Activated naive CD8-positive, alpha-beta T cell treated with anti-CD3 and anti-CD28 coated beads for 36 hours (primary cell): ENCODE measurements at regions not wholly inside any gene's neighbourhood (a gene's known extent, or its start where the extent isn't known, plus 50 kb on each side); places are given as distances from the start of the nearest gene placed in this dataset.

Experiments
- DNase-seq: peaks from one replicate; pipeline ENCODE4 v3.0.0; 2021
- H3K27ac Mint-ChIP-seq: one replicate; pipeline ENCODE4 v1.8.0; 2022; ENCODE audit warnings: mild to moderate bottlenecking, moderate library complexity, mixed read lengths
- H3K27me3 Mint-ChIP-seq: one replicate; pipeline ENCODE4 v1.8.0; 2022; ENCODE audit warnings: mild to moderate bottlenecking, mixed read lengths
- H3K36me3 Mint-ChIP-seq: one replicate; pipeline ENCODE4 v1.8.0; 2021; ENCODE audit warnings: mild to moderate bottlenecking, mixed read lengths
- H3K4me1 Mint-ChIP-seq: one replicate; pipeline ENCODE4 v1.8.0; 2021; ENCODE audit warnings: mixed read lengths
- H3K4me3 Mint-ChIP-seq: one replicate; pipeline ENCODE4 v1.8.0; 2022; ENCODE audit warnings: mild to moderate bottlenecking, moderate library complexity, mixed read lengths
- H3K9me3 Mint-ChIP-seq: one replicate; pipeline ENCODE4 v1.8.0; 2022; ENCODE audit warnings: mixed read lengths

GRCh38 chr7:424301-424935 is 95.2 kb downstream of the PDGFA start:
- no peaks in the 10 kb centered on the region for H3K4me1 Mint-ChIP-seq
- DNase-seq, result no peak
- H3K36me3 Mint-ChIP-seq, result no peaks in the 10 kb centered on the region
- H3K27me3 Mint-ChIP-seq, result no peaks in the 10 kb centered on the region
- H3K4me3 Mint-ChIP-seq, result no peak overlapping the region
- no peaks in the 10 kb centered on the region for H3K9me3 Mint-ChIP-seq
- no peak overlapping the region for H3K27ac Mint-ChIP-seq

- no peak overlapping the region for H3K27ac Mint-ChIP-seq
- no peaks in the 10 kb centered on the region for H3K4me1 Mint-ChIP-seq
- H3K9me3 Mint-ChIP-seq, result no peaks in the 10 kb centered on the region
- no peaks in the 10 kb centered on the region for H3K27me3 Mint-ChIP-seq
- H3K36me3 Mint-ChIP-seq, result no peaks in the 10 kb centered on the region
- no peak for DNase-seq
- no peak overlapping the region for H3K4me3 Mint-ChIP-seq
These were observed 94.5 kb downstream of the PDGFA start for GRCh38 chr7:424961-425793.

GRCh38 chr7:425794-426188 is 93.9 kb downstream of the PDGFA start:
- H3K27me3 Mint-ChIP-seq, result no peaks in the 10 kb centered on the region
- H3K4me3 Mint-ChIP-seq, result no peak overlapping the region
- no peak overlapping the region for H3K27ac Mint-ChIP-seq
- no peak for DNase-seq
- no peaks in the 10 kb centered on the region for H3K9me3 Mint-ChIP-seq
- no peaks in the 10 kb centered on the region for H3K4me1 Mint-ChIP-seq
- no peaks in the 10 kb centered on the region for H3K36me3 Mint-ChIP-seq

GRCh38 chr7:426510-426909 is 93.1 kb downstream of the PDGFA start:
- no peak for DNase-seq
- Mint-ChIP-seq H3K27ac (no peak overlapping the region), H3K36me3 (no peaks in the 10 kb centered on the region), H3K9me3 (no peaks in the 10 kb centered on the region), H3K4me3 (no peak overlapping the region), H3K4me1 (no peaks in the 10 kb centered on the region), H3K27me3 (no peaks in the 10 kb centered on the region)

- no peaks in the 10 kb centered on the region for H3K4me1 Mint-ChIP-seq
- DNase-seq, result no peak
- H3K27ac Mint-ChIP-seq, result no peak overlapping the region
- no peaks in the 10 kb centered on the region for H3K9me3 Mint-ChIP-seq
- H3K27me3 Mint-ChIP-seq, result no peaks in the 10 kb centered on the region
- H3K36me3 Mint-ChIP-seq, result no peaks in the 10 kb centered on the region
- H3K4me3 Mint-ChIP-seq, result no peak overlapping the region
These were observed 92.0 kb downstream of the PDGFA start for GRCh38 chr7:427506-428103.

- Mint-ChIP-seq H3K27ac (no peak overlapping the region), H3K27me3 (no peaks in the 10 kb centered on the region), H3K36me3 (no peaks in the 10 kb centered on the region), H3K4me3 (no peak overlapping the region), H3K9me3 (no peaks in the 10 kb centered on the region), H3K4me1 (no peaks in the 10 kb centered on the region)
- no peak for DNase-seq
These were observed 91.3 kb downstream of the PDGFA start for GRCh38 chr7:428387-428786.

GRCh38 chr7:428927-429827 is 90.5 kb downstream of the PDGFA start:
- Mint-ChIP-seq H3K27me3 (no peaks in the 10 kb centered on the region), H3K27ac (no peak overlapping the region), H3K4me3 (no peak overlapping the region), H3K4me1 (no peaks in the 10 kb centered on the region), H3K9me3 (no peaks in the 10 kb centered on the region), H3K36me3 (no peaks in the 10 kb centered on the region)
- no peak for DNase-seq

GRCh38 chr7:429828-430180 is 89.8 kb downstream of the PDGFA start:
- Mint-ChIP-seq H3K9me3 (no peaks in the 10 kb centered on the region), H3K27ac (no peak overlapping the region), H3K27me3 (no peaks in the 10 kb centered on the region), H3K36me3 (no peaks in the 10 kb centered on the region), H3K4me3 (no peak overlapping the region), H3K4me1 (no peaks in the 10 kb centered on the region)
- DNase-seq, result no peak

GRCh38 chr7:431041-431440 is 88.6 kb downstream of the PDGFA start:
- no peaks in the 10 kb centered on the region for H3K36me3 Mint-ChIP-seq

GRCh38 chr7:431658-432111 is 88.0 kb downstream of the PDGFA start:
- DNase-seq, result no peak
- no peaks in the 10 kb centered on the region for H3K36me3 Mint-ChIP-seq
- no peak overlapping the region for H3K27ac Mint-ChIP-seq
- peaks cover 7% of the 10 kb centered on the region for H3K4me1 Mint-ChIP-seq
- no peaks in the 10 kb centered on the region for H3K9me3 Mint-ChIP-seq
- H3K27me3 Mint-ChIP-seq, result no peaks in the 10 kb centered on the region
- H3K4me3 Mint-ChIP-seq, result no peak overlapping the region

More at GRCh38 chr7:431041-431440, 88.6 kb downstream of the PDGFA start:
- no peaks in the 10 kb centered on the region for H3K9me3 Mint-ChIP-seq
- H3K27ac Mint-ChIP-seq, result no peak overlapping the region
- peaks cover 6% of the 10 kb centered on the region for H3K4me1 Mint-ChIP-seq
- no peak for DNase-seq
- no peak overlapping the region for H3K4me3 Mint-ChIP-seq
- H3K27me3 Mint-ChIP-seq, result no peaks in the 10 kb centered on the region

- no peaks in the 10 kb centered on the region for H3K9me3 Mint-ChIP-seq
- no peak overlapping the region for H3K27ac Mint-ChIP-seq
- H3K4me1 Mint-ChIP-seq, result peaks cover 7% of the 10 kb centered on the region
- no peak overlapping the region for H3K4me3 Mint-ChIP-seq
- no peaks in the 10 kb centered on the region for H3K27me3 Mint-ChIP-seq
- H3K36me3 Mint-ChIP-seq, result no peaks in the 10 kb centered on the region
- no peak for DNase-seq
These were observed 87.4 kb downstream of the PDGFA start for GRCh38 chr7:432256-432655.

- Mint-ChIP-seq H3K4me1 (peaks cover 7% of the 10 kb centered on the region), H3K4me3 (no peak overlapping the region), H3K27me3 (no peaks in the 10 kb centered on the region), H3K36me3 (no peaks in the 10 kb centered on the region), H3K27ac (no peak overlapping the region), H3K9me3 (no peaks in the 10 kb centered on the region)
- DNase-seq, result no peak
These were observed 86.7 kb downstream of the PDGFA start for GRCh38 chr7:432933-433332.

- Mint-ChIP-seq H3K36me3 (no peaks in the 10 kb centered on the region), H3K27ac (no peak overlapping the region)
These were observed 86.1 kb downstream of the PDGFA start for GRCh38 chr7:433558-433957.

GRCh38 chr7:434891-435629 is 84.6 kb downstream of the PDGFA start:
- H3K9me3 Mint-ChIP-seq, result no peaks in the 10 kb centered on the region
- H3K4me3 Mint-ChIP-seq, result peak overlapping the region; percentile 42
- peaks cover 7% of the 10 kb centered on the region for H3K4me1 Mint-ChIP-seq

More at GRCh38 chr7:433558-433957, 86.1 kb downstream of the PDGFA start:
- Mint-ChIP-seq H3K4me1 (peaks cover 7% of the 10 kb centered on the region), H3K9me3 (no peaks in the 10 kb centered on the region), H3K4me3 (no peak overlapping the region), H3K27me3 (no peaks in the 10 kb centered on the region)
- no peak for DNase-seq

More at GRCh38 chr7:434891-435629, 84.6 kb downstream of the PDGFA start:
- H3K27ac Mint-ChIP-seq, result no peak overlapping the region
- H3K36me3 Mint-ChIP-seq, result no peaks in the 10 kb centered on the region
- no peak for DNase-seq
- H3K27me3 Mint-ChIP-seq, result no peaks in the 10 kb centered on the region
